KMS-11 (cell line): ENCODE measurements at regions not wholly inside any gene's neighbourhood (a gene's known extent, or its start where the extent isn't known, plus 50 kb on each side); places are given as distances from the start of the nearest gene placed in this dataset.
"Not testable (repeated sequence)": the region's sequence is repeated elsewhere in the genome, so short reads cannot be mapped to it uniquely, and the experiment has no call there.

Experiments used
- H2AFZ ChIP-seq: fragments of 200-600 bp; sonication (generic); 2 replicates; pipeline ENCODE4 v1.6.1; 2016; ENCODE audit warnings: antibody characterized with exemption, mixed run types, low read depth
- H3K27ac ChIP-seq: fragments of 200-600 bp; sonication (generic); 2 replicates; pipeline ENCODE4 v1.6.1; 2016; ENCODE audit warnings: mild to moderate bottlenecking, mixed run types
- H3K27me3 ChIP-seq: fragments of 200-600 bp; sonication (generic); 2 replicates; pipeline ENCODE4 v1.6.1; 2017; ENCODE audit warnings: mild to moderate bottlenecking, low read depth, mixed run types, moderate library complexity; ENCODE audit not compliant: insufficient read depth
- H3K36me3 ChIP-seq: fragments of 200-600 bp; sonication (generic); 2 replicates; pipeline ENCODE4 v1.6.1; 2017; ENCODE audit warnings: mild to moderate bottlenecking, mixed run types; ENCODE audit not compliant: insufficient read depth
- H3K4me1 ChIP-seq: fragments of 200-600 bp; sonication (generic); 2 replicates; pipeline ENCODE4 v1.6.1; 2016; ENCODE audit warnings: mild to moderate bottlenecking, low read depth, mixed run types; ENCODE audit not compliant: poor library complexity, severe bottlenecking
- H3K4me2 ChIP-seq: fragments of 200-600 bp; sonication (generic); 2 replicates; pipeline ENCODE4 v1.7.0; 2016; ENCODE audit warnings: mild to moderate bottlenecking, mixed run types
- H3K4me3 ChIP-seq: fragments of 200-600 bp; sonication (generic); IDR thresholded peaks from 2 replicates; pipeline ENCODE4 v1.6.1; 2017; ENCODE audit warnings: low read depth, low read length, mixed read lengths; ENCODE audit not compliant: insufficient read depth
- H3K79me2 ChIP-seq: fragments of 200-600 bp; sonication (generic); 2 replicates; pipeline ENCODE4 v1.6.1; 2016; ENCODE audit warnings: low read depth, mixed run types; ENCODE audit not compliant: insufficient read depth
- H3K9ac ChIP-seq: fragments of 200-600 bp; sonication (generic); 2 replicates; pipeline ENCODE4 v1.6.1; 2016; ENCODE audit warnings: mild to moderate bottlenecking, mixed run types
- H4K20me1 ChIP-seq: fragments of 200-600 bp; sonication (generic); 2 replicates; pipeline ENCODE4 v1.6.1; 2016; ENCODE audit warnings: mild to moderate bottlenecking, mixed run types; ENCODE audit not compliant: insufficient read depth
- CTCF ChIP-seq: fragments of 200-600 bp; sonication (generic); conservative IDR thresholded peaks from 2 replicates; pipeline ENCODE4 v1.6.1; 2017; ENCODE audit warnings: low read depth, mild to moderate bottlenecking, antibody characterized with exemption, low read length, moderate library complexity, mixed read lengths

- no peak overlapping the region for H3K9ac ChIP-seq
- TF ChIP-seq CTCF, result peak; percentile 83
- no peaks in the 10 kb centered on the region for H4K20me1 ChIP-seq
- no peaks in the 10 kb centered on the region for H3K27me3 ChIP-seq
- no peaks in the 10 kb centered on the region for H3K4me1 ChIP-seq
- H3K36me3 ChIP-seq, result no peaks in the 10 kb centered on the region
- H3K79me2 ChIP-seq, result no peaks in the 10 kb centered on the region
- no peak overlapping the region for H3K27ac ChIP-seq
- no peak overlapping the region for H2AFZ ChIP-seq
- no peak overlapping the region for H3K4me2 ChIP-seq
- H3K4me3 ChIP-seq, result no peak overlapping the region
Observed at GRCh38 chr12:107607464-107608392, 77.9 kb upstream of the PWP1 start.

DNA sequence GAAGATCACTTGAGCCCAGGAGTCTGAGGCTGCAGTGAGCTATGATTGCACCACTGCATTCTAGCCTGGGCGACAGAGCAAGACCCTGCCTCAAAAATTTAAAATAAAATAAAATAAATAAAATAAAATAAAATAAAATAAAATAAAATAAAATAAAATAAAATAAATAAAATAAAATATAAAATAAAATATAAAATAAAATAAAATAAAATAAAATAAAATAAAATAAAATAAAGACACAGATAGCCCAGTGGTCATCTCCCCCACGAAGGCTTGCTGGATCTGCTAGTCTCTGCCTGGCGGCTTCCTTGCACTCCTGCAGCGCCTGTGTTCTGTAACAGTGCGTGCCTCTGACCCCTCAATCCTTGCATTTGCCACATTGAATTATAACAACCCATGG lies 76.8 kb upstream of the PWP1 start:
- H2AFZ ChIP-seq, H3K79me2 ChIP-seq, H3K36me3 ChIP-seq, H3K9ac ChIP-seq, H4K20me1 ChIP-seq, H3K4me3 ChIP-seq, H3K4me1 ChIP-seq, H3K27me3 ChIP-seq, H3K4me2 ChIP-seq, H3K27ac ChIP-seq: not testable (repeated sequence)

GRCh38 chr12:107610021-107610859 lies 75.4 kb upstream of the PWP1 start:
- H3K27me3 ChIP-seq, result no peaks in the 10 kb centered on the region
- no peak overlapping the region for H3K9ac ChIP-seq
- no peak overlapping the region for H3K27ac ChIP-seq
- H3K36me3 ChIP-seq, result no peaks in the 10 kb centered on the region
- no peaks in the 10 kb centered on the region for H3K79me2 ChIP-seq
- no peaks in the 10 kb centered on the region for H4K20me1 ChIP-seq
- TF ChIP-seq CTCF, result peak; percentile 73
- no peaks in the 10 kb centered on the region for H3K4me1 ChIP-seq
- H3K4me3 ChIP-seq, result no peak overlapping the region
- H2AFZ ChIP-seq, result no peak overlapping the region; the same call in 1 of the 2 replicates
- H3K4me2 ChIP-seq, result no peak overlapping the region

DNA sequence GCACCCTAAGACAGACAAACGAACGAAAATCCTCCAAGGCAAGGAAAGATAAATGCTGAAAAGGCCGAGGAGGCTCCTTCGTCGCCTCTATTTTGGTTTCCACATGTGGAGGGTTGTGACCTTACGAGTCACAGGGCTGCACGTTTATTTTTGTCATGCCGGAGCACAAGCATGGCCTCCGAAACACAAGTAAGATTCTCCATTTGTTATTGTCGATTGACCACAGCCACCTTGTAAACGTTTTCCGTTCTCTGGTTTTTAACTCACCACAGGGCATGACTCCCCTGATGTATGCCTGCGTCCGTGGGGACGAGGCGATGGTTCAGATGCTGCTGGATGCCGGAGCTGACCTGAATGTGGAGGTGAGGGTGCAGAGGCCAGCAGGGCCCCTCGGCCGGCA lies 73.1 kb upstream of the PWP1 start:
- no peak for TF ChIP-seq CTCF
- Histone ChIP-seq H4K20me1 (no peaks in the 10 kb centered on the region), H3K36me3 (no peaks in the 10 kb centered on the region), H2AFZ (no peak overlapping the region), H3K4me3 (no peak overlapping the region), H3K4me2 (no peak overlapping the region), H3K79me2 (no peaks in the 10 kb centered on the region), H3K4me1 (no peaks in the 10 kb centered on the region), H3K27ac (no peak overlapping the region), H3K27me3 (no peaks in the 10 kb centered on the region), H3K9ac (no peak overlapping the region)
